GM19023 (cell line): ENCODE measurements at regions not wholly inside any gene's neighbourhood (a gene's known extent, or its start where the extent isn't known, plus 50 kb on each side); places are given as distances from the start of the nearest gene placed in this dataset.
"Not testable (repeated sequence)": the region's sequence is repeated elsewhere in the genome, so short reads cannot be mapped to it uniquely, and the experiment has no call there.

Source experiments
- ATAC-seq: cut with Tn5 transposase; IDR thresholded peaks from one replicate; pipeline ENCODE4 v1.9.1; 2021; ENCODE audit warnings: mild to moderate bottlenecking, moderate library complexity; ENCODE audit not compliant: unreplicated experiment

DNA sequence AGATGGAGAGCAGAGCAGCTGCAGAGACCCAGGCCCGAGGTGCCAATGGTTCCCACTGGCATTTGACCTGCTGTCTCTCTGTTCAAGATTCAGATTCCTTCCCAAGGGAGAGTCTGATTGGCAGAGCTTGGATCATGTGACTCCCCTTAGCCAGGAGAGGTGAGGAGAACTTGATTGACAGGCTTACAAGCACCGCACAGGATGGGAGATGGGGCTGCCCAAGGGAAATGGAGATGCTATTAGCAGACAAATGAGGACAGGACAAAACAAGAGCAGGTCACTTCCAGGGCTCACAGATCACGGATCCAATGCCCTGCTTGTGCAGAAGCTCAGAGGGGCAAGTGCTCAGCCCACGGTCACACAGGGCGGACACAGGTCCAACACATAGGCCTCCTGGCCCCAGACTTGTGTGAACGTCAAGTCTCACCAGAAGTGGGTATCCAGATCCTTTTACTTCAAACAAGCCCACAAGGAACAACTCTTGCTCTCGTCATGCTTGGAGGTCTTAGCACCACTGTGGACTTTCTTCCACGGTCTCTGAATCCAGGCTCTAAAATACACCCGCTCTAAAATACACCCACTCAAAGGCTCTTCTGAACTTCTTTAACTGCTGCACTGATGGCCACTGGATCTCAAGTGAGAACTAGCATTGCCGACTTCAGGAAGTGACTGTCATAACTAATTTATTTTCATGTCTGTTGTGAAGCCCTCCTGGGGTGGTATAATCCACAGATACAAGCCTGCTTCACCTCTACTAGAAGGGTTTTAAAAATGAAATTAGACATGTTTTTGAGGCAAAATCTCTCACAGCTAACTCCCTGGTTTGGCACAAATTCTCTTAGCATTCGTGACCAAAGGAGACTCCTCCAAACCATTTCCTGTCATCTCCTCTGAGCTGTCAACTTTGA is 274.9 kb downstream of the RRAGC start:
- no peak for ATAC-seq

DNA sequence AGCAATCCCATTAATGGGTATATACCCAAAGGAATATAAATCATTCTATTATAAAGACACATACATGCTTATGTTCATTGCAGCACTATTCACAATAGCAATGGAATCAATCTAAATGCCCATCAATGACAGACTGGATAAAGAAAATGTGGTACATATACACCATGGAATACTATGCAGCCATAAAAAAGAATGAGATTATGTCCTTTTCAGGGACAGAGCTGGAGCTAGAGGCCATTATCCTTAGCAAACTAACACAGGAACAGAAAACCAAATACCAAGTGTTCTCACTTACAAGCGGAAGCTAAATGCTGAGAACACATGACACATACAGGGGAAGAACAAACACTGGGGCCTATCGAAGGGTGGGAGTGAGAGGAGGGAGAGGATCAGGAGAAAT is 276.3 kb downstream of the RRAGC start:
- not testable (repeated sequence) for ATAC-seq

DNA sequence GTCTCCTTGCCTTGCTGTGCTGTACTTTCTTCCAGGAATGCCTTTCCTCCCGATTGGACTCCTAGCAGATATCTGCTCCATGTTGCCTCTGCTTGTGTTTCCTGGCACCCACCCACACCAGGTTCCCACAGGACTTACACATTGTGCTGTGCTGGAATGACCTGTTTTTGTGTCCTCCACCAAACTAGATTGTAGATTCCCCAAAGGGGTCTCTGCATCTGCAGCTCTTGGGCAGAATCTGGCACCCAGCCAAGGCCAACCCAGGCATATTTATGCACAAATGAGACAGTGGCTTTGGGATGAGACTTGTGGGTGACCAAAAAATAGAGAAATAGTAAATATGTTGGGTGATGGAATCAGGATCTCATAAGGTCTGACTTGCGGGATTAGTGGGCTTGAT is 278.2 kb downstream of the RRAGC start:
- ATAC-seq, result no peak

DNA sequence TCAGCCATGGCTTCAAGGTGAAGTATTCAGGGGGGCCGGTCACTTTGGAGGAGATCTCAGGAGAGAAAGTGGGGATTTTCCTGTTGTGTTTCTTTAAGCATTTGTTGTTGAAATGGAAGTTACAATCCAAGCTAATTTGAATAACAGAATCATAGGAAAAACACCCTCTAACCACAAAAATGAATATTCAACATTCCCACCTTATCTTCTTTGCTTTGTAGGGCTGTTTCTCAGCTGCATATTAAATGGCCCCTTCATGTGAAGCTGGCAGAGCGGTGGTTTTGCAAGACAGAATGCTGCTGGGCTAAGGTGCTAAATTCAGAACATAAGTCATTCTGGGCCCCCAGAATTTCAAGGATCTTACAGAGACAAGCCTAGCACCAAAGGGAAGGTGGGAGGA is 279.0 kb downstream of the RRAGC start:
- no peak for ATAC-seq

DNA sequence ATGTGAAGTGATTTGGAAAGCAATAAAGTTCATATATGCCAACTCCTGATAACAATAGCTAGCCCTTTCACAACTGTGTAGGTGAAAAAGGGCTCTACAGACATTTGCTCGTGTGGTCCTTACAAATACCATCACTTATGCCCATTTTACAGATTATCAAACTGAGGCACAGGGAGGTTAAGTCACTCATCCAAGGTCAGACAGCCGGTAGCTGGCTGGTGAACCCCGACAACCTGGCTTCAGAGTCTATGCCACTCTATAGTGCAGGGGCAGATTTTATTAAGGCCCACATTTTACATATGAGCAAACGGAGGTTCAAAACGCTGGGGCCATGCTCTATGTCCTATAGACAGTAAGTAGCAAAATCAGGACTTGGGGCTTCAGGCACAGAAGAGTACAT is 280.5 kb downstream of the RRAGC start:
- no peak for ATAC-seq

DNA sequence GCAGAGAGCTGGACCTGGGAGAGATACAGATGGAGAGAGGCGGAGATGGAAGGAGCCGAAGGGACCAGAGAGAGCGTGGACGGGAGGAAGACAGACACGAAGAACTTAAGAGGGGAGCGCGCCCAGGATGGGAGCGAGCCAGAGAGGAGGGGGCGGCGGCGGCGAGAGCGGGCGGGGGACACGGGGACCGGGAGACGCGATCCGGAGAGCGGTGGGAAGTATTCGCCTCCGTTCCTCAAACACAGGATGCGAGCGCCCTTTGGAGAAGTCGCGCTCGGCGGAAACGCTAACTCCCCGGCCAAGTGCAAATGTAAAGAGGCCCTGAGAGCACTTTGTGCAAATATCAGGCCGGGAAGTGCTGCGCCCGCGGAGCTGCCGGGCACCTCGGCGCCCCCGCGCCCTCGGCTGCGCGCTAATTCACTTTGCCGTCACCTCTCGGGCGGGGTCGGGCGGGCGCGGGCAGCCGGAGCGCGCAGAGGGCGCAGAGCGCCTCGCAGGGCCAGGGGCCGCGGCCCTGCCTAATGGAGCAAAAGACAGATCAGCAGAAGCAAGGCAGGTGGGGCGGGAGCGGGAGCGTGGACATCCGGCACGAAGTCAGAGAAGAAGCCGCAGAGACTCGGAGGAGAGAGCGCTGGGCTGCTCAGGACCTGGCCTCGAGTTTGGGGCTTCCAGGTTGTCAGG is 281.2 kb downstream of the RRAGC start:
- ATAC-seq, result no peak

DNA sequence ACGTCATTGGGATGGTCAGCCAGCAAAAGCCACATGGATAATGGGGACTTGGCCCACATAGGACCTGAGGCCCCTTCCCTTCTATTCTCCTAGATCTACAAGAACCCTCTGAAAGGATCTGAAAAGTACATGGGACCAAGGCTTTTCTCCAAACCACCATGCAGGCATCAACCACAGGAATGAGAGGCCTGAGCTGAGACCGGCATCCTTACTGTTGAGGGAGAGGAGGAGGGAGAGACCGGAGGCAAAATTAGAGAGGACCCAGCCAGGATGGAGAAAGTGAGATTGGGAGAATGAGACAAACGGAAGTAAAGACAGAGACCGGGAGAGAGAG is 281.7 kb downstream of the RRAGC start:
- no peak for ATAC-seq

DNA sequence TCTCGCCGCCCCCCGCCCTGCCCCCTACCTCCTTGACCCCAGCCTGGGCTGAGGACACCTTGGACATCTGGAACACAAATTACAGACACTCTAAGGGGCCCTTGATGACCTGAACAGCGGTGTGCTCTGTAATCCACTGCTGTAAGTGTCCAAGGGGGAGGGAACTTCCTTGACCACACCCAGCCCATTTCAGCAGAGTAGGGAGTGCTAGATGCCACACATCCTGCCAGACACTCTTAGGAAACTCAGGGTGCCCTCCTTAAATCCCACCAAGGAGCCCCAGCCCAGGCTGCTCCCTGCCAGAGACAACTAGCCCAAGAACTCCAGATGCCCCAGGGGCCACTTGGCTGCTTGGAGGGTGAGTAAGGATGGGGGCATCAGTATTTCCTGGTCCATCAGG is 282.2 kb downstream of the RRAGC start:
- no peak for ATAC-seq

DNA sequence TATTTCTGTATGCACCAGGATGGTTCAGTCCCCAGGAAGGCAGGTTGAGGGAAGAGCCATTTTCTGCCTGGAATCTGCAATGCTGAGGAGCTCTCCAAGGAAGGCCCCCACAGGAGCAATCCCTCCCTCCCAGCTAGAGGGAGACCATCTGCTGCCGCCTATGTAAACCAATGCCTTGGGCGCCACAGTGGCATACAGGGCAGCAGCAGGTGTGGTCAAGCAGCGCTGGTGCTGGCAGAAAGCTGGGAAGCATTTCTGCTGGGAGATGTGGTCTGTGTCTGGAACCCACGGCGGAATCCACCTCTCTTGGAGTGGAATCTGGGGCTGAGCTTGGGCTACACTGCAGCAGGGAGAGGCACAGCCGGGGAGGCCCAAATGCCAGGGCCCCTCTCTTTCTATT is 283.3 kb downstream of the RRAGC start:
- no peak for ATAC-seq

DNA sequence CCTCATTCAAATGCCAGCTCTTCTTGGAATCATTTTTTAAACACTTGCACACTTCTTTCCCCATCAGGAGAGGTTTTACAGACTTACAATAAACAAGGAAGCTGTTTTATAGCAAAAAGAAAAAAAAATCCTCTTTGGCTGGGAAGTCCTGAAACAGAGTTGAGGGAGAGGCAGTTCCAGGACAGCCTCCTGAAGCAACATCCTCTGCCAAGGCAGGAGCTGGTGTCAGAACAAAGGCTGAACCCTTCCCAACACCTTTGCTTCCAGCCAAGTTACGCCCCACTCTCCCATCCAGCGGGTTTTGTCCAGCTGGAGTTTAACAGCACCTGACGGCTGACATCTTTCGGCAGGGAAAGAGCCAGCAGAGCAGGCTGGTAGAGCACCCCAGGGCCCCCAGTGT is 287.8 kb downstream of the RRAGC start:
- no peak for ATAC-seq

DNA sequence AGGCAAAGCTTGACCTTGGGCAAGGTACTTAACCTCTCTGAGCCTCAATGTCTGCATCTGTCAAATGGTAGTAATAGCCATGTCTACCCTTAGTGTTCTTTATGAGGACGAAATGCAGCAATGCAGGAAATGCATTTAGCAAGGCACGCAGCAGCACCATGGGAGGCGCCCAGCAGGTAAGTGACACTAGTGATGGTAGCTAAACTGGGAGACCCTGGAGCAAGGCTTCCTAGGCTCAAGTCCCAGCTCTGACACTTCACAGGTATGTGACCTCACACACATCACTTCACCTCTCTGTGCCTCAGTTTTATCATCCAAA is 289.0 kb downstream of the RRAGC start:
- ATAC-seq, result no peak

DNA sequence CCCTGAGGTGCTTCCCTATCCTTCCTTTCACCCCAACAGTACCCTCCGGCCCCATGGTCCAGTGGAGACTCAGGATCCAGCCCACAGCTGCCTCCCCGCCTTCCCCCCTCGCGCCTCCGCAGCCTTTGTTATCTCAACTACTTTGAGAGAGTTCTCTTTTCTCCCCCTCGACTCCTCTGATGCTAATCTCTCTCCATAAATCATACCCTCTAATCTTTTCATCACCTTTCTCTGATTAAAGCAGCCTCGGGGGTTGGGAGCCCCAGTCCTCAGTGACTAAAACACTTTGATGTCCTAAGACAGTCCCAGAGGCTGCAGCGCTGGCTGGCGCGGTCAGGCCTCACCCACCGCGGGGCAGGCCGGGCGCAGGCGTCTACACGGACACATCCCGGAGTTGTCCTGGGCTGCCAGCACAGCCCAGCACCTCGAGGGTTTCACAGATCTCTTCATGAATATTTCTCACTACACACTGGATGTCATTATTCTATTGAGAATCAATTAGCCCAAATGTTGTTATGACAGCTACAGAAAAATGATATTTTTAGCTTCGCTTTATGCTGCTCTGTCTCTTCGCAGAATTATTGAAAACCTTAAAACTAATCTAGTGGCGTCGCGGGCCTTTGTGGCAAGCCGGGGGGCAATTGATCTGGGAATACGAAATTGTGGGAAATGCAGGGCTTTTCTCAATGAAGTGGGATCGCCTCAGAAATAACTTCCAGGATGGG is 289.5 kb downstream of the RRAGC start:
- no peak for ATAC-seq

DNA sequence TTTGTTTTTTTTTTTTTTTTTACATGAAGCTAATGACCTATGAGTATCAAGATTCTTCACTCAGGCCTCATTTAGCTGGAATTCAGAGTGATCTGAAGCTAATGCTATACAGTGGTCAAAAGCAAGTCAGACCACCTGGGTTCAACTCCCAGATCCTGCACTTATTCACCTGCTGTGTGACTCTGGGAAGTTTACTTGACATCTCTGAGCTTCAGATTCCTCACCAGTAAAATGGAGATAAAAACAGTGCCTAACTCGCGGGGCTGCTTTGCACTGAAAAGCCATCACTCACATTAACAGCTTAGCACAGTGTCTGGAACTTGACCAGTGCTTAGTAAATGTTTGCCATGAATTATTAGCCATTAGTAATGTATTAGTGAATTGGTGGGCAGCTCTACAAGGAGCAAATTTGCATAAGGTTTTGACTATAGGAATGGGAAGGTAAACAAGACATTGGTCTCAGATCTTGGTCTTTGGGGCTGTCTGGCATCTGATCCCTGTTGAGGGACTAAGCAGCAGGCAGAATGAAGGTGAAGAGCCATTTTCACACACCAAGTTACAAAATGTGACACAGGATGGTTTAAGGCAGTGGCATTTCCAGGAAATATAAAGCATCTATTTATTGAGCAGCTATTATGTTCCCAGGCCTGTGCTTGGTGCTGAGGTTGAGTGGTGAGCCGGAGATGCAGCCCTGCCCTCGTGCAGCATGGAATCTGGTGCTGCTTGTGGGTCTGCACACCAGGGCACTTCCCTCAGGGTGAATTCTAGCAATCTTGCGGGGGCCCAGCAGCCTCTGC is 291.3 kb downstream of the RRAGC start:
- no peak for ATAC-seq

DNA sequence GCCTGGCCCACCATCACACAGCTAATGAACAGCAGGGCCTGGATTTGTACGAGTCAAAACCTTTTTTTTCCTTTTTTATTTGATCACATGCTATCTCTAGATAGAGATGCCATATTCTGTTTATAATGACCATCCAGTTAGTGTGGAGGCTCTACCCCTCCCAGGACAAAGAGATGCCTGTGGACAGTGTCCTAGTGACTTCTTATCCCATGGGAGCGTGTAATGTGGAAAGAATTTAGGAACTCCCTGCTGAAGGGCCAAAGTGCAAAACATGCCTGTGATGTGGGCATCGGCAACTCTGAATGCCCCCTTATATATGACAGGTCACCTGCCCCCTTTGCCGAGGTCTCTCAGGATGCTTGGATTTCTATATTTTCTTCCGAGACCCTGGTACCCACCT is 292.2 kb downstream of the RRAGC start:
- no peak for ATAC-seq

DNA sequence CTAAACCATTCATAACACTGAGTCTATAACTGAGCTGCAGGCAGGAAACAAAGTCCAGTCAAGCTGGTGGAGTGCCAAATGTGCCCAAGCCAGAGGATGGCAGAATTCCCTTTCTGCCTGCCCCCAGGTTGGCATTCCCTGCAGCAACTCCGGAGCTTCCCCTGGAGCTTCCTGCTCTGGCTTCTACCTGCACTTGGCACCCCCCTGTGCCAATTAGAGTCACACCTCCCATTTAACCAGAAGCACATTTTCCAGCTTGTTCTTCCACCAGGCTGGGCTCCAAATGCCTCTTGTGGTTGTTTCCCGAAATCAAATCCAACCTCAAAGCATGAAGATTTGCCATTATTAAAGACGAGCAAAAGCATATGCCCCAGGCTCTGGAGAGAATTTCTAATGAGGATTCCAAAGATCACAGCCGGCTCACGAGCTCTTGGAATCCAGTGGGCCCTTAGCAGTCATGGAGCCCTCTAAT is 294.5 kb downstream of the RRAGC start:
- ATAC-seq, result no peak

DNA sequence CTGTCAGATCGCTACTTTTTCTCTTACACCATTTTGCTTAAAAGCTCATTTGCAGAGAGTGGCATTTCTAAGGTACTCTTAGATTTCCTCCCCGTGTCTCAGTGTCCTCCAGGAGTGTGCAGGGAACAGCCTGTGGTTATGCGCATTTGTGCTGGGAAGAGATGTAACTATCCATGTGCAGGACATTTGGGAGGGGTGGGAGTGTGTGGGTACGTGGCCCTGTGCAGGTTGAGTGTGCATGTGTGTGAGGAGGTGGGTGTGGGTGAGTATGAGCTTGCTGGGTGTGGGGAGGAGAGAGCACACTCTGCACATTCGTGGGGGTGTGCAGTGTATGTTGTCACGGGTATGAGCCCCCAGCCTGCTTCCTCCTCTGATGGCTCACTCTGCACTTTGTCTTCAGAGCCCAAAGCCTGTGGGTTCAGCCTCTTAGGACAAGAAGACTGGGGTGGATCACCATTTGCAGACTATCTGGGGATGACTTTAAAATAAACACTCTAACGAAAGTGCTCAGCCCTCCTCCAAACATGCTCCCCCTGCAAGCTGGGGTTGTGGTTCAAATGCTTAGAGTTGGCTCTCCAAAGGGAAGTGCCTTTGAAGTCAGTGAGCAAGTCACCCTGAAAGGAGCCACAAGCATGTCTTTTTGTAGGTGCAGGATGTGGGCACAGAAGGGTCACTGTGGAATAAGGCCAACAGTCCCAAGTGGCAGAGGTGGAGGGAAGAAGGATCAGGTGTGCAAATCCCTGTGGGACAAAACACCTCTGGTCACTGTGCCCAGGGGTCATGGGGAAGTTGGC is 295.4 kb downstream of the RRAGC start:
- no peak for ATAC-seq

DNA sequence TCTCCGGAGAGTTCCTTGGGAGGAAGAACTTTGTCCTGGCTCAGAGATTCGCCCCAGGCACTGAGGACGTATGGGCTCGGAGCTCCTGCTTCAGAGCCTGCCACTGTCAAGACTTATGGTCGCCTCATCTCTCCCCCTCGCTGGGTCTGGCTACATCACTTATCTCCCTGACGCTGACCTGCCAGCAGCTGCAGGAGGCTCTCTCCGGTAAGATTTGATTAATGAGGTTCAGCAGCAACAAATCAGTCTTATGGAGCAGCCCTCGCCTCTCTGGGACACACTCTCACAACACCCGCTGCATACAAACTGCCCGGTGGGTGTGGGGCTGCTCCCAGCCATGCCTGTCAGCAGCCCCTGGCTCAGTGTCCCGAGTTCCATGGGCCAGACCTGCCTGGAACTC is 297.8 kb downstream of the RRAGC start:
- ATAC-seq, result no peak

DNA sequence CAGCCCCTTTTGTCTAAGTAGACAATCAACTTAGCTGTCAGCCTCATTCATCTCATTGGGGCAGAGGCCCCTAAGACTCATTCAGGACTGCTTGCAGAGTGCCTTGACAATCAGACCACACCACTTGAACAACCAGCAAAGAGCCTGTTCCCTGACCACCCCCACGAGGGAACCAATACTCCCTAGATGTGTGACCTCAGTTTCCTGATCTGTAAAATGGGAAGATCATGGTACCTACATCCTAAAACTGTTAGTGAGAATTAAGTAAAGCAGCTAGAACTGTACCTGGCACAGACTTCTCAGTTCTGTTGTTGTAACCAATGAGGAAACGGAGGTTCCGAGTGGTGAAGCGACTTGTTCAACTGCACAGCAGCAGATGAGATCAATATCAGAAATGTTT is 298.5 kb downstream of the RRAGC start:
- ATAC-seq, result no peak

DNA sequence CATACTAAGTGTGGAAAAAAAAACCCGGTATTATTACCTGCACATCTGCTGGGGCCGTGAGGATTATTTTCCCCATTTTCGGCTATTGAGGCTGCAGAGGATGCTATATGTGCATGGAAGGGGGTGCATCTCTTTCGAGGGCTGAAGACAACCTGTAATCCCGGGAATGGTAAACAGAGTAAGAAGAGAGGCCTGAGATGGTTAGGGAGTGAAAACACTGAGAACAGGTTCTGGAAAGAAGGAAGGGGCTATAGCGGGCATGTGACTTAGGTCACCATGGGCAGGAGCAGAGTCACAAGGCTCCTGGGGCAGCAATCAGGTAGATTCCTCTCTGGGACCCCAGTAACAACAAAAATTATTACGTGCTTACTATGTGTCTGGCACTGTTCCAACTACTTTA is 299.1 kb downstream of the RRAGC start:
- ATAC-seq, result no peak

DNA sequence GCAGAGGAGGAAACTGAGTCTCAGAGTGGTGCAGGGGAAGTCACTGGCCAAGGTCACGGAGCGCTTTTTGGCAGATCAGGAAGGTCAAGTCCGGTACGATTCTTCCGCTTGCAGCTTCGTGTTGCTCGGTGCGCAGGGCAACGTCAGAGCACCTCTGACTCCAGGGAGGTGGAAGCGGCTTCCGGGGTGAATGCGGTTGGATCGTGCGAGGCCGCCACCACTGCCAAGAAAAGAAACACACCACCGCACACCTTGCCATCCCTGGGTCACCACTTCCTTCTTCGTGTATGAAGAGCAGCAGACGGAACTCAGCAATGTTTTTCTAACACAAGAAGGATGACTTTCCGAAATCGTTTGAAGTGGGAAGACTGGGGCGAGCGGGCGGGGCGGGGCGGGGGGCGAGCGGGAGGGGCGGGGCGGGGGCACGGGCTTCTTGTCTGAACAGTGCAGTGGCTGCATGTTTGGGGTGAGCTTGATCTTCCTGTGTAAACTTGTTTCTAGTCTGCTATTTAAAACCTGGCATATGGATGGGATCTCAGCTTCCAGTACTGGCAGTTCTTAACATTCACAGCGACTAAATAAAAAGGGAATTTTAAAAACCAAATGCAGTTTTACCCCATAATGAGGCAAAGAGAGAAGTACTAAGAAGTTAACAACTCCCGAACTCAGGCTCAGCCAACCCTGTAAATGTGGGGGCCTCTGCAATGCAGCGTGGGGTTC is 300.0 kb downstream of the RRAGC start:
- ATAC-seq, result peak; percentile 53
